ENCODE measurements at regions not wholly inside any gene's neighbourhood (a gene's known extent, or its start where the extent isn't known, plus 50 kb on each side); places are given as distances from the start of the nearest gene placed in this dataset.
"Not testable (repeated sequence)": the region's sequence is repeated elsewhere in the genome, so short reads cannot be mapped to it uniquely, and the experiment has no call there.

DNA sequence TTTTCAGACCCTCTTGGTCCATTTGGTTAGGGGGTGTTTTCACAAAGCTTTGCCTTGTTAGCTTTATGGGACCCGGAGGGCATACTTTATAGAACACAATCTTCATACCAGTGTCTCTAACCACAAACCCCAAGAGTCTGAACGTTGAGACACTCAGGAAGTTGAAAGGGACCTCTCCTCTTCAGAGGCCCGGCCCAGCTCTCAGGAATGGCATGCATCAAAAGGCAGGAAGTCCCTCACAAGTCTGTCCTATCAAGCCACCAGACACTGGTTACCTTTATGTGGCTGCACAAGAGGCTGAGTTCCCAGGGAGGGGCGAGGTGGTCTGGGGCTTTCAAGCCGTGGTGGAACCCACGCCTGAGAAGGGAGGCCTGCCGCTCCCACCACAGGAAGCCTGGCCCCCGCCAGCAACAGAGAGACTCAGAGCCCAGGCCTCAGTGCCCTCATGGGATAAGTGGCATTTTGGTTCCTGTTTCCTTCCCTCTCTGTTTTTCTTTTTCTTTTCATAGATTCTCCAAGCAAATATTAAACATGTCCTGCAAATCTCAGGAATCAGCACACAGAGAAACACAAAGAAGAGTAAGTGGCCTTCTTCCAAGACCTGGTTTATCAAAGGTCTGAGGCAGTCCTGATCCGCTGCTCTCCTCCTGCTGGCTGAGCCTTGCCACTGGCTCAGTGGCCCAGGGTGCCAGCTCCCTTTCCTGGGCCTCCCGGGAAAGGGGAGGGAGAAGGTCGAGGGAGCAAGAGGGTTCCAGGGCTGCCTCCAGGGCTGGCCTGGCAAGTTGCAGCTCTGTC lies 50.6 kb upstream of the SMURF2 start:
- TF ChIP-seq, protein P1, sequence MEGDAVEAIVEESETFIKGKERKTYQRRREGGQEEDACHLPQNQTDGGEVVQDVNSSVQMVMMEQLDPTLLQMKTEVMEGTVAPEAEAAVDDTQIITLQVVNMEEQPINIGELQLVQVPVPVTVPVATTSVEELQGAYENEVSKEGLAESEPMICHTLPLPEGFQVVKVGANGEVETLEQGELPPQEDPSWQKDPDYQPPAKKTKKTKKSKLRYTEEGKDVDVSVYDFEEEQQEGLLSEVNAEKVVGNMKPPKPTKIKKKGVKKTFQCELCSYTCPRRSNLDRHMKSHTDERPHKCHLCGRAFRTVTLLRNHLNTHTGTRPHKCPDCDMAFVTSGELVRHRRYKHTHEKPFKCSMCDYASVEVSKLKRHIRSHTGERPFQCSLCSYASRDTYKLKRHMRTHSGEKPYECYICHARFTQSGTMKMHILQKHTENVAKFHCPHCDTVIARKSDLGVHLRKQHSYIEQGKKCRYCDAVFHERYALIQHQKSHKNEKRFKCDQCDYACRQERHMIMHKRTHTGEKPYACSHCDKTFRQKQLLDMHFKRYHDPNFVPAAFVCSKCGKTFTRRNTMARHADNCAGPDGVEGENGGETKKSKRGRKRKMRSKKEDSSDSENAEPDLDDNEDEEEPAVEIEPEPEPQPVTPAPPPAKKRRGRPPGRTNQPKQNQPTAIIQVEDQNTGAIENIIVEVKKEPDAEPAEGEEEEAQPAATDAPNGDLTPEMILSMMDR (conservative IDR thresholded peaks at IDR 0.05; ENCODE audit: low read length), result peak; percentile 27; the same call in 1 of the 2 replicates
- TF ChIP-seq EZH2phosphoT487 (IDR thresholded peaks at IDR 0.05; ENCODE audit: borderline replicate concordance), result not testable (repeated sequence)

All from Loucy (cell line).